Neural crest cell (in vitro differentiated cells): ENCODE measurements at regions not wholly inside any gene's neighbourhood (a gene's known extent, or its start where the extent isn't known, plus 50 kb on each side); places are given as distances from the start of the nearest gene placed in this dataset.
"Not testable (repeated sequence)": the region's sequence is repeated elsewhere in the genome, so short reads cannot be mapped to it uniquely, and the experiment has no call there.

Experiments used
- DNase-seq: peaks from one replicate; pipeline ENCODE4 v3.0.0; 2021; ENCODE audit warnings: low read depth, mixed read lengths, low spot score
- H3K27ac Mint-ChIP-seq: one replicate; pipeline ENCODE4 v1.8.0; 2021; ENCODE audit warnings: mild to moderate bottlenecking, mixed read lengths; ENCODE audit not compliant: unreplicated experiment
- H3K27me3 Mint-ChIP-seq: 2 replicates; pipeline ENCODE4 v1.8.0; 2021; ENCODE audit warnings: low read depth, mild to moderate bottlenecking, mixed read lengths
- H3K36me3 Mint-ChIP-seq: 2 replicates; pipeline ENCODE4 v1.8.0; 2021; ENCODE audit warnings: low read depth, mild to moderate bottlenecking, mixed read lengths
- H3K4me1 Mint-ChIP-seq: 2 replicates; pipeline ENCODE4 v1.8.0; 2021; ENCODE audit warnings: mixed read lengths
- H3K4me3 Mint-ChIP-seq: one replicate; pipeline ENCODE4 v1.8.0; 2021; ENCODE audit warnings: mild to moderate bottlenecking, mixed read lengths
- H3K9me3 Mint-ChIP-seq: 2 replicates; pipeline ENCODE4 v1.8.0; 2021; ENCODE audit warnings: mixed read lengths
- CTCF ChIP-seq: fragments of 200-600 bp; sonication (generic); conservative IDR thresholded peaks from 2 replicates; pipeline ENCODE4 v1.5.0; 2021; ENCODE audit warnings: antibody characterized with exemption, mild to moderate bottlenecking

GRCh38 chr11:106520920-106521319 lies 443.5 kb downstream of the AASDHPPT start:
- H3K27me3 Mint-ChIP-seq, result no peaks in the 10 kb centered on the region
- no peaks in the 10 kb centered on the region for H3K36me3 Mint-ChIP-seq

GRCh38 chr11:106523171-106523570 lies 445.7 kb downstream of the AASDHPPT start:
- H3K4me1 Mint-ChIP-seq, result no peaks in the 10 kb centered on the region
- H3K27me3 Mint-ChIP-seq, result no peaks in the 10 kb centered on the region
- no peak overlapping the region for H3K27ac Mint-ChIP-seq

More at GRCh38 chr11:106520920-106521319, 443.5 kb downstream of the AASDHPPT start:
- no peaks in the 10 kb centered on the region for H3K9me3 Mint-ChIP-seq
- TF ChIP-seq CTCF, result no peak
- no peaks in the 10 kb centered on the region for H3K4me1 Mint-ChIP-seq
- H3K27ac Mint-ChIP-seq, result no peak overlapping the region
- no peak for DNase-seq
- H3K4me3 Mint-ChIP-seq, result no peak overlapping the region

GRCh38 chr11:106523921-106524320 lies 446.5 kb downstream of the AASDHPPT start:
- no peak overlapping the region for H3K27ac Mint-ChIP-seq
- no peak overlapping the region for H3K4me3 Mint-ChIP-seq
- H3K9me3 Mint-ChIP-seq, result no peaks in the 10 kb centered on the region
- no peak for DNase-seq
- no peaks in the 10 kb centered on the region for H3K4me1 Mint-ChIP-seq
- no peaks in the 10 kb centered on the region for H3K36me3 Mint-ChIP-seq
- H3K27me3 Mint-ChIP-seq, result no peaks in the 10 kb centered on the region
- TF ChIP-seq CTCF, result no peak

More at GRCh38 chr11:106523171-106523570, 445.7 kb downstream of the AASDHPPT start:
- TF ChIP-seq CTCF, result no peak
- Mint-ChIP-seq H3K4me3 (no peak overlapping the region), H3K9me3 (no peaks in the 10 kb centered on the region), H3K36me3 (no peaks in the 10 kb centered on the region)
- no peak for DNase-seq

- H3K4me1 Mint-ChIP-seq, result no peaks in the 10 kb centered on the region
- H3K27ac Mint-ChIP-seq, result no peak overlapping the region
- H3K9me3 Mint-ChIP-seq, result no peaks in the 10 kb centered on the region
- TF ChIP-seq CTCF, result no peak
- no peak overlapping the region for H3K4me3 Mint-ChIP-seq
- no peaks in the 10 kb centered on the region for H3K27me3 Mint-ChIP-seq
- DNase-seq, result no peak
- H3K36me3 Mint-ChIP-seq, result no peaks in the 10 kb centered on the region
These were observed 447.0 kb downstream of the AASDHPPT start for GRCh38 chr11:106524436-106524835.

GRCh38 chr11:106531648-106532047 lies 454.2 kb downstream of the AASDHPPT start:
- not testable (repeated sequence) for H3K9me3 Mint-ChIP-seq, H3K27ac Mint-ChIP-seq, H3K4me1 Mint-ChIP-seq, DNase-seq, H3K27me3 Mint-ChIP-seq, H3K36me3 Mint-ChIP-seq, H3K4me3 Mint-ChIP-seq

GRCh38 chr11:106533046-106533445 lies 455.6 kb downstream of the AASDHPPT start:
- no peak overlapping the region for H3K27ac Mint-ChIP-seq
- no peaks in the 10 kb centered on the region for H3K9me3 Mint-ChIP-seq
- H3K4me3 Mint-ChIP-seq, result no peak overlapping the region

More at GRCh38 chr11:106533046-106533445, 455.6 kb downstream of the AASDHPPT start:
- Mint-ChIP-seq H3K27me3 (no peaks in the 10 kb centered on the region), H3K4me1 (no peaks in the 10 kb centered on the region), H3K36me3 (no peaks in the 10 kb centered on the region)
- TF ChIP-seq CTCF, result no peak
- DNase-seq, result no peak
